Fibroblast of lung (primary cell): ENCODE measurements at regions not wholly inside any gene's neighbourhood (a gene's known extent, or its start where the extent isn't known, plus 50 kb on each side); places are given as distances from the start of the nearest gene placed in this dataset.

Experiments used
- CTCF ChIP-seq, 2 donors: IDR thresholded peaks in 1 of 2; conservative IDR thresholded peaks in 1 of 2; 1 replicate in 1 of 2; 2 replicates in 1 of 2; pipeline ENCODE4 v1.5.1; 2011 to 2012; ENCODE audit warnings: low read length in 2 of 2, control low read depth in 1 of 2, inconsistent platforms in 1 of 2, low read depth in 1 of 2, mild to moderate bottlenecking in 1 of 2
- EZH2 ChIP-seq: IDR thresholded peaks from 2 replicates; pipeline ENCODE4 v1.5.1; 2012; ENCODE audit warnings: low read length, control low read depth, mild to moderate bottlenecking; ENCODE audit errors: missing control alignments

- TF ChIP-seq CTCF (conservative IDR thresholded peaks at IDR 0.05 in 1 of 2, IDR thresholded peaks at IDR 0.05 in 1 of 2; ENCODE audit: low read depth in 1 of 2, low read length in 2 of 2): no peak
- no peak for TF ChIP-seq EZH2
These were observed 236.4 kb downstream of the BCL11A start for GRCh38 chr2:60317034-60317386.
